ENCODE measurements at regions not wholly inside any gene's neighbourhood (a gene's known extent, or its start where the extent isn't known, plus 50 kb on each side); places are given as distances from the start of the nearest gene placed in this dataset.

- no peak overlapping the region for H3K4me2 ChIP-seq (ENCODE audit: low read length, poor library complexity, severe bottlenecking)
- 100% methylated on average over 1 of the region's 2 CpGs for WGBS
- no peaks in the 10 kb centered on the region for H3K79me1 ChIP-seq (replicated peaks; ENCODE audit: low read length, poor library complexity, severe bottlenecking)
- H2BK120ac ChIP-seq (ENCODE audit: low read depth, low read length): no peak overlapping the region
- no peak overlapping the region for H3K4me3 ChIP-seq (ENCODE audit: insufficient read depth in 1 of 2, low read depth in 1 of 2, low read length in 2 of 2)
- no peaks in the 10 kb centered on the region for H3K4me1 ChIP-seq (ENCODE audit: control insufficient read depth, insufficient read depth, low read depth, low read length)
- H2BK12ac ChIP-seq (ENCODE audit: low read length in 2 of 2): no peak overlapping the region
- DNase-seq: no peak
- no peak overlapping the region for H4K8ac ChIP-seq (ENCODE audit: low read length)
- H3K23ac ChIP-seq (ENCODE audit: low read length in 2 of 2): no peak overlapping the region
- no peak overlapping the region for H2BK15ac ChIP-seq (ENCODE audit: low read depth, poor library complexity, severe bottlenecking)
- H3K9ac ChIP-seq (ENCODE audit: low read length): no peak overlapping the region
- H3K4ac ChIP-seq (ENCODE audit: low read depth in 1 of 2, low read length in 2 of 2): no peak overlapping the region
- H2AFZ ChIP-seq (ENCODE audit: low read depth, low read length): no peak overlapping the region
- no peaks in the 10 kb centered on the region for H3K9me3 ChIP-seq (ENCODE audit: control insufficient read depth, low read length)
- H3K27ac ChIP-seq (ENCODE audit: low read length, poor library complexity, severe bottlenecking): no peak overlapping the region
- no peaks in the 10 kb centered on the region for H3K36me3 ChIP-seq (ENCODE audit: control insufficient read depth in 1 of 2, insufficient read depth in 2 of 2, low read depth in 1 of 2, low read length in 2 of 2)
- H3K27me3 ChIP-seq (ENCODE audit: control insufficient read depth in 1 of 2, insufficient read depth in 1 of 2, low read length in 2 of 2): no peaks in the 10 kb centered on the region
- no peak overlapping the region for H3K14ac ChIP-seq (ENCODE audit: low read length in 2 of 2)
- H4K91ac ChIP-seq (ENCODE audit: low read length): no peak overlapping the region
- H2BK5ac ChIP-seq (ENCODE audit: low read depth, low read length, poor library complexity, severe bottlenecking): no peak overlapping the region
- no peak overlapping the region for H3K18ac ChIP-seq (ENCODE audit: low read depth in 1 of 2, low read length in 2 of 2)
- H2AK5ac ChIP-seq (ENCODE audit: low read length, severe bottlenecking): no peak overlapping the region
These were observed 491.6 kb upstream of the C1orf87 start for GRCh38 chr1:60564916-60565750.

GRCh38 chr1:60563777-60564535 lies 490.4 kb upstream of the C1orf87 start:
- Histone ChIP-seq H3K4me3 (ENCODE audit: insufficient read depth in 1 of 2, low read depth in 1 of 2, low read length in 2 of 2) (no peak overlapping the region), H3K27me3 (ENCODE audit: control insufficient read depth in 1 of 2, insufficient read depth in 1 of 2, low read length in 2 of 2) (no peaks in the 10 kb centered on the region), H2AK5ac (ENCODE audit: low read length, severe bottlenecking) (no peak overlapping the region), H3K4me2 (ENCODE audit: low read length, poor library complexity, severe bottlenecking) (no peak overlapping the region), H3K18ac (ENCODE audit: low read depth in 1 of 2, low read length in 2 of 2) (no peak overlapping the region), H2BK120ac (ENCODE audit: low read depth, low read length) (no peak overlapping the region), H2BK12ac (ENCODE audit: low read length in 2 of 2) (no peak overlapping the region), H3K79me1 (replicated peaks; ENCODE audit: low read length, poor library complexity, severe bottlenecking) (no peaks in the 10 kb centered on the region), H3K14ac (ENCODE audit: low read length in 2 of 2) (no peak overlapping the region), H2BK15ac (ENCODE audit: low read depth, poor library complexity, severe bottlenecking) (no peak overlapping the region), H3K9me3 (ENCODE audit: control insufficient read depth, low read length) (no peaks in the 10 kb centered on the region), H3K36me3 (ENCODE audit: control insufficient read depth in 1 of 2, insufficient read depth in 2 of 2, low read depth in 1 of 2, low read length in 2 of 2) (no peaks in the 10 kb centered on the region), H3K23ac (ENCODE audit: low read length in 2 of 2) (no peak overlapping the region), H4K91ac (ENCODE audit: low read length) (no peak overlapping the region), H2BK5ac (ENCODE audit: low read depth, low read length, poor library complexity, severe bottlenecking) (no peak overlapping the region), H3K9ac (ENCODE audit: low read length) (no peak overlapping the region), H3K4ac (ENCODE audit: low read depth in 1 of 2, low read length in 2 of 2) (no peak overlapping the region), H2AFZ (ENCODE audit: low read depth, low read length) (no peak overlapping the region), H3K4me1 (ENCODE audit: control insufficient read depth, insufficient read depth, low read depth, low read length) (no peaks in the 10 kb centered on the region), H3K27ac (ENCODE audit: low read length, poor library complexity, severe bottlenecking) (no peak overlapping the region), H4K8ac (ENCODE audit: low read length) (no peak overlapping the region)
- DNase-seq: no peak
- WGBS: 76% methylated on average over 2 of the region's 4 CpGs

- H2AFZ ChIP-seq (ENCODE audit: low read depth, low read length): no peak overlapping the region
- no peak overlapping the region for H3K14ac ChIP-seq (ENCODE audit: low read length in 2 of 2)
- H3K9ac ChIP-seq (ENCODE audit: low read length): no peak overlapping the region
- H3K18ac ChIP-seq (ENCODE audit: low read depth in 1 of 2, low read length in 2 of 2): no peak overlapping the region
- H4K91ac ChIP-seq (ENCODE audit: low read length): no peak overlapping the region
- no peaks in the 10 kb centered on the region for H3K27me3 ChIP-seq (ENCODE audit: control insufficient read depth in 1 of 2, insufficient read depth in 1 of 2, low read length in 2 of 2)
- H3K4me2 ChIP-seq (ENCODE audit: low read length, poor library complexity, severe bottlenecking): no peak overlapping the region
- 89% methylated on average over 4 of the region's 5 CpGs for WGBS
- no peak overlapping the region for H2BK5ac ChIP-seq (ENCODE audit: low read depth, low read length, poor library complexity, severe bottlenecking)
- H3K4me3 ChIP-seq (ENCODE audit: insufficient read depth in 1 of 2, low read depth in 1 of 2, low read length in 2 of 2): no peak overlapping the region
- H3K4ac ChIP-seq (ENCODE audit: low read depth in 1 of 2, low read length in 2 of 2): no peak overlapping the region
- H3K36me3 ChIP-seq (ENCODE audit: control insufficient read depth in 1 of 2, insufficient read depth in 2 of 2, low read depth in 1 of 2, low read length in 2 of 2): no peaks in the 10 kb centered on the region
- H3K27ac ChIP-seq (ENCODE audit: low read length, poor library complexity, severe bottlenecking): no peak overlapping the region
- H2BK120ac ChIP-seq (ENCODE audit: low read depth, low read length): no peak overlapping the region
- H2AK5ac ChIP-seq (ENCODE audit: low read length, severe bottlenecking): no peak overlapping the region
- no peak for DNase-seq
- no peak overlapping the region for H3K23ac ChIP-seq (ENCODE audit: low read length in 2 of 2)
- no peak overlapping the region for H2BK15ac ChIP-seq (ENCODE audit: low read depth, poor library complexity, severe bottlenecking)
- H3K4me1 ChIP-seq (ENCODE audit: control insufficient read depth, insufficient read depth, low read depth, low read length): no peaks in the 10 kb centered on the region
- no peak overlapping the region for H4K8ac ChIP-seq (ENCODE audit: low read length)
- H3K9me3 ChIP-seq (ENCODE audit: control insufficient read depth, low read length): no peaks in the 10 kb centered on the region
- no peaks in the 10 kb centered on the region for H3K79me1 ChIP-seq (replicated peaks; ENCODE audit: low read length, poor library complexity, severe bottlenecking)
- no peak overlapping the region for H2BK12ac ChIP-seq (ENCODE audit: low read length in 2 of 2)
These were observed 489.2 kb upstream of the C1orf87 start for GRCh38 chr1:60562740-60563139.

GRCh38 chr1:60560701-60561100 lies 487.1 kb upstream of the C1orf87 start:
- no peaks in the 10 kb centered on the region for H3K9me3 ChIP-seq (ENCODE audit: control insufficient read depth, low read length)
- H3K4me2 ChIP-seq (ENCODE audit: low read length, poor library complexity, severe bottlenecking): no peak overlapping the region
- no peak overlapping the region for H3K4ac ChIP-seq (ENCODE audit: low read depth in 1 of 2, low read length in 2 of 2)
- no peak overlapping the region for H3K27ac ChIP-seq (ENCODE audit: low read length, poor library complexity, severe bottlenecking)
- no peaks in the 10 kb centered on the region for H3K79me1 ChIP-seq (replicated peaks; ENCODE audit: low read length, poor library complexity, severe bottlenecking)
- H3K9ac ChIP-seq (ENCODE audit: low read length): no peak overlapping the region
- no peak overlapping the region for H2BK5ac ChIP-seq (ENCODE audit: low read depth, low read length, poor library complexity, severe bottlenecking)
- H2BK12ac ChIP-seq (ENCODE audit: low read length in 2 of 2): no peak overlapping the region
- no peaks in the 10 kb centered on the region for H3K4me1 ChIP-seq (ENCODE audit: control insufficient read depth, insufficient read depth, low read depth, low read length)
- no peak overlapping the region for H3K18ac ChIP-seq (ENCODE audit: low read depth in 1 of 2, low read length in 2 of 2)
- WGBS: 91% methylated on average over 1 of the region's 3 CpGs
- H3K4me3 ChIP-seq (ENCODE audit: insufficient read depth in 1 of 2, low read depth in 1 of 2, low read length in 2 of 2): no peak overlapping the region
- no peak overlapping the region for H3K23ac ChIP-seq (ENCODE audit: low read length in 2 of 2)
- H2BK120ac ChIP-seq (ENCODE audit: low read depth, low read length): no peak overlapping the region
- H3K36me3 ChIP-seq (ENCODE audit: control insufficient read depth in 1 of 2, insufficient read depth in 2 of 2, low read depth in 1 of 2, low read length in 2 of 2): no peaks in the 10 kb centered on the region
- DNase-seq: no peak
- no peak overlapping the region for H2AK5ac ChIP-seq (ENCODE audit: low read length, severe bottlenecking)
- H4K91ac ChIP-seq (ENCODE audit: low read length): no peak overlapping the region
- no peak overlapping the region for H2AFZ ChIP-seq (ENCODE audit: low read depth, low read length)
- H2BK15ac ChIP-seq (ENCODE audit: low read depth, poor library complexity, severe bottlenecking): no peak overlapping the region
- H3K14ac ChIP-seq (ENCODE audit: low read length in 2 of 2): no peak overlapping the region
- no peak overlapping the region for H4K8ac ChIP-seq (ENCODE audit: low read length)
- H3K27me3 ChIP-seq (ENCODE audit: control insufficient read depth in 1 of 2, insufficient read depth in 1 of 2, low read length in 2 of 2): no peaks in the 10 kb centered on the region
